Retina (tissue), 1 donor: ENCODE measurements at regions not wholly inside any gene's neighbourhood (a gene's known extent, or its start where the extent isn't known, plus 50 kb on each side); places are given as distances from the start of the nearest gene placed in this dataset.
"Not testable (repeated sequence)": the region's sequence is repeated elsewhere in the genome, so short reads cannot be mapped to it uniquely, and the experiment has no call there.

Experiments used
- DNase-seq: peaks from one replicate; pipeline ENCODE4 v3.0.0-alpha.2; 2016

DNA sequence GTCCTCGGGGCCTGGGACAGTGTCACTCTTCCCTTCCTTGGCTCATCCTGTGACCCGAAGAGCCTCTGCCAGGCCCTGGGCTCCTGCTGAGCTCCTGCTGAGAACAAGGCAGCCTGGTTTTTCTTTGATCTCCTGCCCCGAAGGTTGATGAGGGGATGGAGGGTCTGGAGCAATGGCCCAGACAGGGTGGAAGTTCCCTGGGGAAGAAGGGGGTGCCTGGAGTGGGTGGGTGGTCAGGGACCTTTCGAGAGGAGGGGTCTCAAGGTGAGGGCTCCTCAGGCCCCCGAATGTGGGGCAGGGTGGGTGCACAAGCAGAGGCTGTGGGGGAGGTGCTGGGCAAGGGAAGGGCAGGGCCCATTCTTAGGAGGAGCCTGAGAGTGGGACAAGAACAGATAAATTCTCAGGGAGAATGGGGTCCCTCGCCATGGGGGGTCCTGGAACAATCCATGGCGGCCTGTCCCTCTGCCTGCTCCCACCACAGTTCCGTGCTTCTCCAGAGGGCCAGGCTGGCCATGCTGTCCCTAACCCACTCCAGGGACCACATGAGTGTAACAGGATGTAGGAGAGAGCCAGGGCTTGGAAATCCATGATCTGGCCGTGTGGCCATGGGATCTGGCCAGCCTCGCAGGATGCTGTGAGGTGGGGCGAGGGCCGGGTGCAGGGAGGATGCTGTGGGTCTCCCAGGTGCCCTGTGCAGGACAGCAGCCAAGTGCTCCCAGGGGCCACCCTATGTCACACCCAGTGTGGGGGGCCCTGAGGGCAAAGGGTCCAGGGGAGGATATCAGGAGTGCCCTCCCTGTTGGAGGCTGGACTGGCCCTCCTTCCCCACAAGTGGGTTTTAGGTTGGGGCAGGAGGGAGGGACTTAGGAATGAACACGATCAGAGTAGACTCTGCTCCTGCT lies 128.5 kb upstream of the LPCAT1 start:
- DNase-seq: no peak

DNA sequence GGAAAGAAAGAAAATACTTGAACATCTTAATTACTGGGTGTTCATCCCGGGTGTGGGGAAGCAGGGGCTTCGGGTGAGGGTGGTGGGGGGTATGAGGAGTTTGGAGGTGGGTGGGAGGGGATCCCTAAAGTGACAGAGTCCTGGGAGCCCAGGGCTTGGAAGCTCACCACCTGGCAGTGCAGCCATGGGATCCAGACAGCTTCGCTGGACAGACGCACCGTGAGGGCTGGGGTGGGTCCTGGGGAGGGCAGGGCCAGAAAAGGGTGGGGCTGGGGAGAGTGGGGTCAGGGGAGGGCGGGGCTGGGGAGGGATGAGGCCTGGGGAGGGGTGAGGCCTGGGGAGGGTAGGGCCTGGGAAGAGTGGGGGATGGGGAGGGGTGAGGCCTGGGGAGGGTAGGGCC lies 127.5 kb upstream of the LPCAT1 start:
- DNase-seq: no peak

DNA sequence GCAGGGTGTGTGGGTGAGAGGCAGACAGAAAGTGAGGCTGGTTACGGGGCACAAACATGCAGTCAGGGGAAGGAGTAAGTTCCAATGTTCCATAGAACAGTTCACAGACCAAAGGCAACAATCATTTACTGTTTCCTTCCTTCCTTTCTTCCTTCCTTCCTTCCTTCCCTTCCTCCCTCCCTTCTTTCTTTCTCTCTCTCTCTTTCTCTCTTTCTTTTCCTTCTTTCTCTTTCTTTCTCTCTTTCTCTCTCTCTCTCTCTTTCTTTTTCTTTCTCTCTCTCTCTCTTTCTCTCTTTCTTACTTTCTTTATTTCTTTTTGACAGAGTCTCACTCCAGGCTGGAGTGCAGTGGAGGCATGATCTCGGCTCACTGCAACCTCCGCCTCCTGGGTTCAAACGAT lies 125.8 kb upstream of the LPCAT1 start:
- no peak for DNase-seq

DNA sequence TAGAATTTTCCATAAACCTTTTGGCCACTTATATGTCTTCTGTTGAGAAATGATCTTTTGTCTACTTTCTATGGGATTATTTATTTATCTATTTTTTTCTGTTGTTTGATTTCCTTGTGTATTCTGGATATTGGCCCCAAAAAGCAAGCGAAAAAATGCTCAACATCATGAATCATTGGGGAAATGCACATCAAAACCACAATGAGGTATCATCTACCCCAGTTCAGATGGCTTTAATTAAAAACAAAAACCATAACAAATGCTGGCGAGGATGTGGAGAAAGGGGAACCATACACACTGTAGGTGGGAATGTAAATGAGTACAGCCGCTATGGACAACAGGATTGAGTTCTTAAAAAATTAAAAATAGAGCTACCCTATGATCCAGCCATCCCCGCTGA lies 125.0 kb upstream of the LPCAT1 start:
- DNase-seq: no peak

DNA sequence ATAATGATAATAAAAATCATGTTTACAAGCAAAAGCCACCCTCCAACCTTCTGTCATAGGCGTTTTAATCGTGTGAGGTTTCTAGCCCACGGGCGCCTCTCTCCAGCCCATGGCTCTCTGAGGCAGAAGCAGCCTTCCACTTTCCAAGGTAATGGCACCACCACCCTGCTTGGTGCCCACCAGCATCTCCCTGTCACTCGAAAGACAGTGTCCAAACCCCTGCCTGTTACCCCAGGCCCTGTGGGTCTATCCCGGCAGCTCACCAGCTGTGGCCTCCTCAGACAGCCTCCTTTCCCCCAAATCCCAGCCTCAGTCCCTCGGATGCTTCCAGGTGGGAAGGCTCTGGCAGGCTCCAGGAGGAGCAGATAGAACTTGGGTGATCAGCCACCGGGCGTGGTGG lies 123.8 kb upstream of the LPCAT1 start:
- no peak for DNase-seq

DNA sequence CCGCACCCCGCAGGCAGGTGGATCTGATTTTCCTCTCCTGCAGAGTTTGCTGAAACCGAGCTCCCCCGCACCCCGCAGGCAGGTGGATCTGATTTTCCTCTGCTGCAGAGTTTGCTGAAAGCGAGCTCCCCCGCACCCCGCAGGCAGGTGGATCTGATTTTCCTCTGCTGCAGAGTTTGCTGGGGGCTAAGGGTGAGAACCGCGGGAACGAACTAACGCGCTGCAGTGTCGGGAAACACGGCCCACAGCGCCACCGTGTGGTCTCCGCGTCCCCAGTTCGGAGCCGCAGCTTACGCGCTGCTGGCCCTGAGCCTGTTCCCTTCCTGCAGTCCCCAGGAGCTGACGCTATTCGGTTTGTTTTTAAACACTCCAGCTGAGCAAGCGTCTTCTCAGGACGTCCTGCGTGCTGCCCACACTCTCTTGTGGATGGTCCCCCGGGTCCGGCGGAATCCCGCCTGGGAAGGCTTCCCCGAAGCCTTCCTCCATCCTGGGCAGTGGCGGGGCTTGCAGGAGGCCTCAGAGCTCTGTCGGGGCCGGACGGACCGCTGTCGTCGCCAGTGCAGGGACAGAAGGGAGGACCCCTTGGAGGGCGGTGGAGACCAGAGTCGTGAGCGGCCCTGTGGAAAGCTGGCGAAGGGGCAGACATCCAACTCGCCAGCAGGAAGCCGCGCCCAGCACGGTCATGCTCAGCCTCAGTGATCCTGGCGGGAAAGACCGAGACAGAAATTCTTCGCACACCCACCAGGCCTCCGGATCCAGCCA lies 121.2 kb upstream of the LPCAT1 start:
- DNase-seq: peak; percentile 96

DNA sequence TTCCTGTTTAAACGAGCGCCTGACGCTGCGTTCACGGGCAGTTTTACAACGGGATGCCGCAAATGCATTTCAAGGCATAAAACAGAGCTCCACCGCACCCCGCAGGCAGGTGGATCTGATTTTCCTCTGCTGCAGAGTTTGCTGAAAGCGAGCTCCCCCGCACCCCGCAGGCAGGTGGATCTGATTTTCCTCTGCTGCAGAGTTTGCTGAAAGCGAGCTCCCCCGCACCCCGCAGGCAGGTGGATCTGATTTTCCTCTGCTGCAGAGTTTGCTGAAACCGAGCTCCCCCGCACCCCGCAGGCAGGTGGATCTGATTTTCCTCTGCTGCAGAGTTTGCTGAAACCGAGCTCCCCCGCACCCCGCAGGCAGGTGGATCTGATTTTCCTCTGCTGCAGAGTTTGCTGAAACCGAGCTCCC lies 120.6 kb upstream of the LPCAT1 start:
- DNase-seq: not testable (repeated sequence)

DNA sequence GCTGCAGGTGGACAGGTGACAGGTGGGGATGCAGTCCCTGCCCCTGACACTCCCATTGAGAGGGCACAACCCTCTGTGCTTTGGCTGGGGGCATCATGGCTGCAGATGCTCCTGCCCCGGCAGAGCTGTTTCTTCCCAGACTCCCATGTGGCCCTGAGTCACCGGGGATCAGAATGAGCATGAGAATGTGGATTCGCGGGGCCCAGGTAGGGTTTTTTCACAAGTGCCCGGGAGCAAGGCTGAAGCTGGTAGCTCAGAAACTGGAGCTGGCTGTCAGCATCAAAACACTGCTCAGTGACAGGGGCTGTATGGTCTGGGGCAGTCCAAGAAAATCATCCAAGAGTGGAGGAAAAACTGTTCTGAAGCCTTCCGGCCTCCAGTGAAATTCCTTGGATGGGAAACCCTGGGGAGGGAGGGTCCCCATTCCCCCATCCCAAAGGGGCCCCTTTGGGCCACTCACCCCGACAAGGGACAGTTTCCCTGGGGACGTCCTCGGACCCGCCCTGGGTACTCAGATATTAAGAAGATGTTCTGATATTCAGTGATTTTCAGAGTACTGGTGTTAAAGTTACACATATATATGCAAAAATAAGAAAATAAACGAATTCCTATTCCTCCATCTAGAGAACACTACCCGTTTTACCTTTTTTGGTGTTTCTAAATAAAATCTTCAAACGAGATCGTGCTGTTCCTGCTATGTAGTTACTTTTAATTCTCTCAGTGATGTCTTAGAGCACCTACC lies 120.1 kb upstream of the LPCAT1 start:
- DNase-seq: no peak

DNA sequence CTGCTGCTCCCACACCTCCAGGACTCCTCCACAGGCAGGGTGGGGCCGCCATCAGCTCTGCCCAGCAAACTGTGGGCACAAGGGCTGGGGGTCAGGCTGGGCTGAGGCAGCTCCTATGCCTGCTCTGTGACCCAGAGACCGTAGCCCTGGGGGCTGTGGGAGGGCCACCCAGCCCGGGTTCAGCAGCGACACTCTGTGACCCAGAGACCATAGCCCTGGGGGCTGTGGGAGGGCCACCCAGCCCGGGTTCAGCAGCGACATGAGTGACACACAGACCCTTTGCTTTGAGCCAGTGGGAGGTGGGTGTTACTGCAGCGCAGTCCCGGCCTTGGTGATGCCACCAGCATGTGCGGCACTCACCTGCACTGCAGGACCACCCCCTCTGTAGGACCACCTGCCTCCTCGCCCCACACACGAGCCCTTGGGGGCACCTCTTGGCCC lies 118.9 kb upstream of the LPCAT1 start:
- DNase-seq: no peak

DNA sequence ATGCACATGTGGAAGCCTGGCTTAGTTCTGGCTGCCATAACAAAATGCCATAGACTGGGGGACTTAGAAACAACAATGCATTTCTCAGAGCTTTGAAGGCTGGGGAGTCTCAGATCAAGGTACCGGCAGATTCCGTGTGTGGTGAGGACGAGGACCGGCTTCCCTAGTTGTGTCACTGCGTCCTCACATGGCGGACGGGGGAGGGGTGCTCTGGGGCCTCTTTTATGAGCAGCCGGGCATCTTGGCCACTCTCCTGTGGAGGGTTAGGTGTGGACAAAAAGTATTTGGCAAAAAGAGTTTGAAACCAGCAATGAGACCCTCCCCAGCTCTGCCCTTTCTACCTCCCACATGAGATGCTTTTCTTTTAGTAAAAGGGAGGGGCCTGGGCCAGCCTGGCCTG lies 118.5 kb upstream of the LPCAT1 start:
- no peak for DNase-seq

DNA sequence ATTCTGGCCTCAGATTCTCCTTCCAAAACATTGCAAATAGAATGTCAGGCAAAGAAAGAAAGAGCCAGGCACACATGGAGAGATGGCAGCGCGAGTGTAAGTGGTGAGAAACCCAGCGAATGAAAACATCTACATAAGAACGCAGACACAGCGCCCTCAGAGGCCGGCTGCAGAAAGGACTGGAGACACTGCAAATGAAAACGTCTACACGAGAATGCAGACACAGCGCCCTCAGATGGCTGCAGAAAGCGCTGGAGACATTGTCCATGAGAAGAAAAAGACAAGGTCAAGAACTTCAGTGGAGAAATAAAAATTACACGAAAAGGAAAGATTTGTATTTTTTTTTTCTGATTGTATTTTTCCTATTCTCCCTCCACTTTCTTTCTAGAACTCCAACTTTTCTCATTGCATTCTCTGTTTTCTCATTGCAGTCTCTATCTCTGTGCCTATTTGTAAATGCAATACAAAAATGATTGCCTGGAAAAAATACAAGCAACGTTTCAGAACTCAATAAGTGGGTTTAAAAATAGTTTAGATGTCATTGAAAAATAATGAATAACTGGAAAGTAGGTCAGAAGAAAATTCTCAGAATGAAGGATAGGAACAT lies 117.9 kb upstream of the LPCAT1 start:
- peak; percentile 81 for DNase-seq

DNA sequence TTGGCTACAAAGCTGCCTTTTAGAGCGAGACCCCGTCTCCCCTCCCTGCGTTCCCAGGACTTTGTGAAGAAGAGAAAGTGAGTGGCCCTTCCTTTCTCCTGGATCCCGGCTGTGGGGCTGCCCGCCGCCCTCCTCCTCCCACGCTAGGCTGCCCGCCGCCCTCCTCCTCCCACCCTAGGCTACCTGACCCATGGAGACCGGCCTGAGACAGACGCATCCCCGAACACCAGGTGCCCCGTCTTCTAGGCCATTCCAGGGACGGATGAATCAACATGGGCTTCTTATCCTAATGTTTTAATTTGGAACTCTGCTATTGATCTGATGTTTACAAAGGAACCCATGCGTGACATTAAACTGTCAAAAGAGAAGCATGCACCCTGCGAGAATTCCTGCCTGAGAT lies 117.3 kb upstream of the LPCAT1 start:
- no peak for DNase-seq

DNA sequence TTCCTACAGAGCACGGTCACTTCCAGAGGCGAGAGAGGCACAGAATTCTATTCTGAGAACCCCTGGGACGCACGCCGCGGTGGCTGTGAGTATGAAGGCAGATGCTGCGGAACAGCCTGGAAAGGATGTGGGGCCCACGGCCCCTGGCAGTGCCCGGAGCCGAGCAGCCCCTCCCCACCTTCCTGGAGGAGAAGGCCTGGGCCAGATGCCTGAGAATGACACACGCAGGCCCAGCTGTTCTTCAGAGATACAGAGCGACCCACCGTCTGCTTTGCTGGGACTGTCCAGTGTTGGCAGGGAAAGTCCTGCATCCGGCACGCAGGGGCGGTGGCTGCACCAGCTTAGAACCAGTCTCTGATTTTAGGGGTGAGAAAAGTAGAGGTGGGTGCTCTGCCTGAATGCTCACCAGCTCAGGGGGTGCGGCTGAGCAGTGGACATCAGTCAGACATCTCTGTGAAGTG lies 116.7 kb upstream of the LPCAT1 start:
- DNase-seq: no peak

DNA sequence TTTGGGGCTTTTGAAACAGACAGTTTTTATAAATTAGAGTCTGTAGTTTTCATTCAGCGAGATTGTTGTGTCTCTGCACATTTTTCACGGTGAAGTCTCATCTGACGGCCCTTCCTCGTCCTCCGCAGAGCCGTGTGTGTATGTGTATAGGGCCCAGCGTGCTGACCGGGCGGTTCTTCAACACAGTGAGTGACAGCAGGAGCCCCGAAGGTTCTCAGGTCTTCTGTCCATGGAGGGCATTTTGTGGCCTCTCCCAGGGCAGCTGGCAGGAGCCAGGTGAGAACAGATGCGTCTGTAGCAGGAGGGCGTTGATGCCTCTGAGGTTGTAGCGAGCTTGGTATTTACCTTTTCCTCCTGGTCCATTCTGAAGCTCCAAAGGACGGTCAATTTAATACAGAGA lies 116.0 kb upstream of the LPCAT1 start:
- DNase-seq: no peak

DNA sequence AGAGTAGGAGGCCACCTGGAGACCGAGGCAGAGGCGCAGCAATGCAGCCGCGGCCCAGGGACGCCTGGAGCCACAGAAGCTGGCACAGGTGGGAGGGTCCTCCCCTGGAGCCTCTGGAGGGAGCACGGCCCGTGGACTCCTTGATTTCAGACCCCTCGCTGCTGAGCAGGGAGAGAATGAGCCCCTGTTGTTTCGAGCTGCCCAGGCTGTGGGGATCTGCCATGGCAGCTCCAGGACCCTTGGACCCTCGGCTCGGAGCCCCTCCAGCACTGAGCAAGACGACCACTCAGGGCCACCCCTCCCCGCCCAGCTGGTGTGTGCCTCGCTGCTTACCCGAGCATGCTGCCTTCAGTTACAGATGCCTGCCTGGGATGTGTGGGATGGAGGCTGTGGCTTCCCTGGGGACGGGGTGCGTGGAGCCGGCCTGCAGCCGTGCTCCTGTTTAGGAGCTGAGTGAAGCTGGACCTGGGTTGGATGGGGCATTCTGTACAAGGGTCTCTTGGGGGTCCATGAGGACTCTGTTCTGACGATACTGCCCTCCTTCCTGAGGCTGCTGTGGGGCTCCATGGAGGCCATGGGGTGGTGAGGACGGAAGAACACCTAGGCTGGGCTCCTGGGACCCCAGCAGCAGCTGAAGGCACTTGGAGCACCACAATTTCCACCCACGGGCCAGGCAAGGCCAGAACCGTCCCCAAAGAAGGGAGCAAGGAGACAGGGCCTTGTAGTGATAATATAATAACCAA lies 115.1 kb upstream of the LPCAT1 start:
- no peak for DNase-seq

DNA sequence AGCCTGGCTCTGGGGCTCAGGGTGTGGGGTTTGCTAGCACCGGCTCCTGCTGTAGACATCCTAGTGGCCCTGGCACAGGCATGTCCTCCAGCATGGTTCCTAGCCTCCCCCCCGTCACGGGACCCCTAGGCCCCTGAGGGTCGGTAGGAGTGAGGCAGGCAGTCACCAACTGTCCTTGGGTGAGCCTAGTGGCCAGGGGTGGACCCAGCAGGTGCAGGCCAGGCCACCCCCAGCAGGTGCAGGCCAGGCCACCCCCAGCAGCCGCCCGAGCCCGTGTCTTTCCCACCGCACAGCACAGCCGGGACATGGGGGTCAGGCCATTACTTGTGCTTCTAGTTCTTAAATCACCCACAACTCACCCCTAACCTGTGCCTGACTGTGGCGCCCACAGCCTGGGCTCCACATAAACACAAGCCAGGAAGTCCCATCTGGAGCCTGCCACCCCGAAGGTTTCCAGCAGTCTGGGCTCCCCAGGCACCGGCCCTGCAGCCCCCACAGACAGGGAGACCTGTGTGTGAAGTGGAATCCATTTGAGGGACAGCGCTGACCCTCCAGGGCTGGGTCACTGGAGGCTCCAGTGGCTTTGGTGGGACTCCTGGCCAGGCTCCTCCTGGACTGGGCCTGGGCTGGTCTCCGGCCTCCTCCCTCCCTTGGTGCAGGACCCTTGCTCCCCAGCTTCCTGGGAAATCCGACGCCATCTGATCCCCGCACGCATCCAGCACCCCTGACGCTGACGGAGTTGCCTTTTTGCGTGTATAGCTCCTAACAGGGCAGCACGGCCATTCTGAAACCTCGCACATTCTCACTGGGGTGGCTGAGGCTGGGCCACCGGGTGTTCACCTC lies 114.1 kb upstream of the LPCAT1 start:
- no peak for DNase-seq

DNA sequence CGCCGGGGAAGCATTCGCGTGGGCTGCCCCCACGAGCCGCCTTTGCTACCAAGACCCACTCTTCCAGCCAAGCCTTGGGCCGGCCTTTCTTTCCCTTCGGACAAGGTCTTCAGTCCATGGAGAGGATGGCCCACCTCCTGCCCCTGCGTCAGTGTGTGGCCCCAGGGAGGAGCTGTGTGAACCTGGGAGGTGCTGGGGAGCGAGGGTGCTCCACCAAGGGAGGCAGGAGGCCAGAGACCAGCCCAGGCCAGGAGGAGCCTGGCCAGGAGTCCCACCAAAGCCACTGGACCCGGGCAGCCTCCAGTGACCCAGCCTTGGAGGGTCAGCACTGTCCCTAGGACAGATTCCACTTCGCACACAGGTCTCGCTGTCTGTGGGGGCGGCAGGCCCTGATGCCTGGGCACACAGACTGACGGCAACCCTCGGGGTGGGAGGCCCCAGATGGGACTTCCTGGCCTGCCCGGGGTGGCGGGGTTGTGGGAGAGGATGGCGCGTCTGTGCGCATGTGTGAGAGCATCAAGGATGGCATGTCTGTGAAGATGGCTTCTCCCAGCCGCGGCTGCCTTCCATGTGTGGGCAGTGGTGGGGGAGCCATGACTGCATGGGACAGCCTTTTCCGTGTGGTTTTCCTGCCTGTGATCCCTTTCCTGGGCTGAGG lies 113.3 kb upstream of the LPCAT1 start:
- DNase-seq: no peak

DNA sequence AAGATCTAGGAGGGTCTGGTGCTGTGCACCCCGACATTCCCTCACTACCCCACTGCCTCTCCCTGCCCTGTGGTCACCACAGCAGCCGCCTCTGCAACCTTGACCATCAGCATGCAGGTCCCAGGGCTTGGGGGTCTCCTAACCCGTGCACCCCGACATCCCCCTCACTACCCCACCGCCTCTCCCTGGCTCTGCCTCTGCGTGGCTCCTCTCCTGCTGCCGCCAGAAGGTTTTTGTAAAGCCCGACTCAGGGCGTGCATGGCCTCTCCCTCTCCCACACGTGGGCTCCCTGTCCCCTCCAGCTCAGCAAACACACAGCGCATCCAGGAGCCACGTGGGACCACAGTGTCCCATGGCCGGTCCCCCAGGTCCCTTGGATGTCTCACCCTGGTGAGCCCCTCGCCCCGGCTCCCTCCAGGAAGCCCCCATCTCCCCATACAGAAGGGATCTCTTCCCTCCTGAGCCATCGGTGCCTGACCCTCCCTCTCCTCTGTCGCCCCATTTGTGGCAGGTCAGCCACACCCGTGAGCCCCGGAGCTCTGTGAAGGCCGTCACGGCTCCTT lies 112.5 kb upstream of the LPCAT1 start:
- DNase-seq: not testable (repeated sequence)

DNA sequence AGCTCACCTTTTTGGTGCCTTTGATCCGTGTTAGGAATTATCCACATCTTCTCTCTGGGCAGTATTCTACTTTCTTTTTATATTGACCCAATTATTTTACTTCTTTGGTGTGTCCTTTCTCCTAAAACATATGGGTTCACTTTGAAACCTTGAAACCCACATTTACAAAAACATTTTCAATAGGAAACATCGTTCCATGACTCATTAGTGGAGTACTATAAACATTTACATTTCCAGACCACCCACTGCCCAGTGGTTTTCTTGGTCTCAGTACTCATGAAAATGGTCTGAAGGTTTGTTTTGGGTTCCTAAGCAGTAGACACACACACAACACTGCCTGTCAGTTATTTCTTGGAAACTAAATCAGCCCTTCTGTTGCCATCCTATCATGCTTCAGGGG lies 111.7 kb upstream of the LPCAT1 start:
- DNase-seq: not testable (repeated sequence)

DNA sequence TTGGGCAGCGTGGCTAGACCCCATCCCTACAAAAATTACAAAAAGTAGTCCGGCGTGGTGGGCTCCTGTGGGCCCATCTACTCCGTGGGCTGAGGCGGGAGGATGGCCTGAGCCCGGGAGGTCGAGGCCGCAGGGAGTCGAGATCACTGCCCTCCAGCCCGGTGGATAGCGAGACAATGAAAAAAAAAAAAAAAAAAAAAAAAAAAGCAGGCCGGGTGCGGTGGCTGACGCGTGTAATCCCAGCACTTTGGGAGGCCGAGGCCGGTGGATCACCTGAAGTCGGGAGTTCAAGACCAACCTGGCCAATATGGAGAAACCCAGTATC lies 110.5 kb upstream of the LPCAT1 start:
- DNase-seq: no peak
